Stomach (tissue), 4 donors: ENCODE measurements at regions not wholly inside any gene's neighbourhood (a gene's known extent, or its start where the extent isn't known, plus 50 kb on each side); places are given as distances from the start of the nearest gene placed in this dataset.

Experiments
- CTCF ChIP-seq, 7 experiments: fragments of 450-650 bp in 4 of 7; fragments of 200-600 bp in 3 of 7; sonication (generic) in 3 of 7; IDR thresholded peaks; one replicate each; pipeline ENCODE4 v1.5.1; 2016 to 2019; ENCODE audit warnings: antibody characterized with exemption in 7 of 7, control low read depth in 2 of 7, mild to moderate bottlenecking in 1 of 7
- POLR2A ChIP-seq, 4 donors: fragments of 450-650 bp; IDR thresholded peaks; one replicate each; pipeline ENCODE4 v1.6.1; 2016; ENCODE audit warnings: antibody characterized with exemption in 4 of 4, control low read depth in 2 of 4, mild to moderate bottlenecking in 1 of 4, moderate library complexity in 1 of 4
- POLR2AphosphoS5 ChIP-seq, 3 donors: sonication (generic); formaldehyde crosslinking; IDR thresholded peaks; one replicate each; pipeline ENCODE4 v1.6.1; 2016; ENCODE audit warnings: antibody characterized with exemption in 3 of 3

GRCh38 chr2:390959-391358 lies 103.1 kb upstream of the ALKAL2 start:
- TF ChIP-seq POLR2A (IDR thresholded peaks at IDR 0.05) (no peak), CTCF (IDR thresholded peaks at IDR 0.05) (no peak), POLR2AphosphoS5 (IDR thresholded peaks at IDR 0.05) (no peak)
